Spleen (tissue), 11 donors: ENCODE measurements at regions not wholly inside any gene's neighbourhood (a gene's known extent, or its start where the extent isn't known, plus 50 kb on each side); places are given as distances from the start of the nearest gene placed in this dataset.

Source experiments
- DNase-seq: peaks from one replicate; pipeline ENCODE4 v3.0.0-alpha.2; 2020
- H3K27ac ChIP-seq, 8 donors: fragments of 200-600 bp; sonication (generic) in 7 of 8; 1 replicate in 4 of 8; 2 replicates in 4 of 8; pipeline versions ENCODE4 v1.5.0 to v1.8.0; 2016 to 2021; ENCODE audit warnings: inconsistent platforms in 4 of 8, mild to moderate bottlenecking in 4 of 8, moderate library complexity in 1 of 8
- H3K27me3 ChIP-seq, 7 donors: fragments of 200-600 bp; sonication (generic) in 6 of 7; replicated peaks in 1 of 7; 1 replicate in 4 of 7; 2 replicates in 3 of 7; pipeline versions ENCODE4 v1.5.0 to v1.8.0; 2016 to 2021; ENCODE audit warnings: inconsistent platforms in 3 of 7, mild to moderate bottlenecking in 1 of 7
- H3K36me3 ChIP-seq, 6 donors: fragments of 200-600 bp; sonication (generic) in 5 of 6; 1 replicate in 4 of 6; 2 replicates in 2 of 6; pipeline versions ENCODE4 v1.5.0 to v1.8.0; 2016 to 2021; ENCODE audit warnings: inconsistent platforms in 2 of 6
- H3K4me1 ChIP-seq, 6 donors: fragments of 200-600 bp; sonication (generic) in 5 of 6; 1 replicate in 3 of 6; 2 replicates in 3 of 6; pipeline versions ENCODE4 v1.5.0 to v1.8.0; 2016 to 2021; ENCODE audit warnings: inconsistent platforms in 3 of 6
- H3K4me3 ChIP-seq, 8 donors: fragments of 200-600 bp; sonication (generic) in 7 of 8; 1 replicate in 4 of 8; 2 replicates in 4 of 8; pipeline versions ENCODE4 v1.5.0 to v1.8.0; 2016 to 2021; ENCODE audit warnings: inconsistent platforms in 4 of 8, mild to moderate bottlenecking in 4 of 8, moderate library complexity in 2 of 8
- H3K9me3 ChIP-seq, 8 donors: fragments of 200-600 bp; sonication (generic) in 7 of 8; 1 replicate in 4 of 8; 2 replicates in 4 of 8; pipeline versions ENCODE4 v1.5.0 to v1.8.0; 2016 to 2021; ENCODE audit warnings: inconsistent platforms in 4 of 8
- POLR2A ChIP-seq, 3 donors: fragments of 450-650 bp; IDR thresholded peaks; one replicate each; pipeline ENCODE4 v1.5.1; 2017; ENCODE audit warnings: antibody characterized with exemption in 3 of 3, mild to moderate bottlenecking in 1 of 3
- POLR2AphosphoS5 ChIP-seq, 3 donors: sonication (generic); formaldehyde crosslinking; IDR thresholded peaks; one replicate each; pipeline ENCODE4 v1.5.1; 2017; ENCODE audit warnings: antibody characterized with exemption in 3 of 3
- WGBS, 5 donors: extraction: QIAGEN DNeasy Blood & Tissue Kit in 3 of 5; methylation state at CpG; one replicate each; pipeline versions ENCODE4 v1.1.5 to v1.1.7; 2013 to 2018; 5-methylcytosine and 5-hydroxymethylcytosine counted together
- intact Hi-C: fragments of 100-400 bp; cut with DNase I; formaldehyde crosslinking; loops from one replicate; pipeline ENCODE4 v1.15.0; 2023; ENCODE audit warnings: low total_unique reads
- TF ChIP-seq, protein P1 (sequence below), 11 experiments: fragments of 200-600 bp in 7 of 11; fragments of 450-650 bp in 4 of 11; sonication (generic) in 4 of 11; IDR thresholded peaks in 8 of 11; conservative IDR thresholded peaks in 3 of 11; 1 replicate in 7 of 11; 2 replicates in 4 of 11; pipeline versions ENCODE4 v1.4.0 to v1.8.0; 2016 to 2021; ENCODE audit warnings: antibody characterized with exemption in 11 of 11, inconsistent platforms in 4 of 11, mild to moderate bottlenecking in 1 of 11
- donor health status: healthy with polysubstance abuse.
- donor health status: DM: no; HTN: no; CAD: no; lungs with moderate emphysema.
- donor health status: DM: no; HTN: no; CAD: no.
- donor health status: Bipolar disorder and iron deficiency.
- donor health status: healthy.
- donor health status: DM: no; HTN: no; CAD: no.
- donor health status: DM: yes; HTN: yes; CAD: no.

DNA sequence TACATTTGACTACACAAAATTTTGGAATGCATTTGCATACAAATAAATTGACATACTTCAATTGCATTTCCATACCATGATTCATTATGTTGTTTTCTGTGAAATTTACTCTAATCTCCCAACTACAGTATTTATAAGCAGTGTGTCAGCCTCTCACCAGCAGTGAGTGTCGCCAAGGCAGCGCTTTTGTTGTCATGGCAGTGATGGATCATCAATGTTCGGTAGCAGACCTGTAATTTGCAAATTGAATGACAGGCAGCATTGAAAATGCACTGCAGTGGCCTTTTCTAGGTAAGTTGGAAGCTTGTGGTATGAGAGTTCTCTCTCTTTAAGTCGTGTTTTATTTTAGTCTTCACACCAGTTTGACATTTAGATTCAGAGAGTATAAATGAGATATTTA is 534.1 kb downstream of the PCDH17 start:
- intact Hi-C loops = no loop called here
- Histone ChIP-seq H3K9me3 (no peaks in the 10 kb centered on the region), H3K27me3 (no peaks in the 10 kb centered on the region), H3K4me1 (no peaks in the 10 kb centered on the region), H3K36me3 (no peaks in the 10 kb centered on the region), H3K4me3 (no peak overlapping the region), H3K27ac (no peak overlapping the region)
- TF ChIP-seq, protein P1, sequence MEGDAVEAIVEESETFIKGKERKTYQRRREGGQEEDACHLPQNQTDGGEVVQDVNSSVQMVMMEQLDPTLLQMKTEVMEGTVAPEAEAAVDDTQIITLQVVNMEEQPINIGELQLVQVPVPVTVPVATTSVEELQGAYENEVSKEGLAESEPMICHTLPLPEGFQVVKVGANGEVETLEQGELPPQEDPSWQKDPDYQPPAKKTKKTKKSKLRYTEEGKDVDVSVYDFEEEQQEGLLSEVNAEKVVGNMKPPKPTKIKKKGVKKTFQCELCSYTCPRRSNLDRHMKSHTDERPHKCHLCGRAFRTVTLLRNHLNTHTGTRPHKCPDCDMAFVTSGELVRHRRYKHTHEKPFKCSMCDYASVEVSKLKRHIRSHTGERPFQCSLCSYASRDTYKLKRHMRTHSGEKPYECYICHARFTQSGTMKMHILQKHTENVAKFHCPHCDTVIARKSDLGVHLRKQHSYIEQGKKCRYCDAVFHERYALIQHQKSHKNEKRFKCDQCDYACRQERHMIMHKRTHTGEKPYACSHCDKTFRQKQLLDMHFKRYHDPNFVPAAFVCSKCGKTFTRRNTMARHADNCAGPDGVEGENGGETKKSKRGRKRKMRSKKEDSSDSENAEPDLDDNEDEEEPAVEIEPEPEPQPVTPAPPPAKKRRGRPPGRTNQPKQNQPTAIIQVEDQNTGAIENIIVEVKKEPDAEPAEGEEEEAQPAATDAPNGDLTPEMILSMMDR (IDR thresholded peaks at IDR 0.05 in 8 of 11, conservative IDR thresholded peaks at IDR 0.05 in 3 of 11) = no peak
- TF ChIP-seq POLR2A (IDR thresholded peaks at IDR 0.05) (no peak), POLR2AphosphoS5 (IDR thresholded peaks at IDR 0.05) (no peak)
- 67 to 81% (median 78%) methylated on average over 4 of the region's 4 CpGs for WGBS, 5 donors
- no peak for DNase-seq

DNA sequence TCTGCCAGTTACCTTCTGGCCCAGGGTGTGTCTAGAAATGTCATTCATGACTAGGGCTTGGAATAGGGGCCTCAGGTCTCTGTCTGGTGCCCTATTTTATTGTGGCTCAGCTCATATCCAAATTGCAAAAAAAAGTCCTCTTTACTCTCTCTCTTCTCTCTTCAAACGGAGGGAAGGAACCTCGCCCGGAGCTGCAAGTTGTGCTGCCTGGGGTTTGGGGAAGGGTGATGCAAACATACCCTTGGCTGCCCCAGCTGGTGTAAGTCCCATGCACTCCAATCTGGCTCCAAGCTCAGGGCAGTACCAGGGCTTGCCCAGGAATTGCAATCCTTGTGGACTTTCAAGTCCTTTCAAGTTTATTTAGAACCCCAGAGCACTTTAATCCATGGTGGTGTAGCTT is 549.6 kb downstream of the PCDH17 start:
- intact Hi-C loops = no loop called here
- no peak for TF ChIP-seq POLR2AphosphoS5 (IDR thresholded peaks at IDR 0.05)
- TF ChIP-seq, protein P1 (IDR thresholded peaks at IDR 0.05 in 8 of 11, conservative IDR thresholded peaks at IDR 0.05 in 3 of 11) = no peak
- no peak for TF ChIP-seq POLR2A (IDR thresholded peaks at IDR 0.05)
- H3K27ac ChIP-seq = no peak overlapping the region
- no peaks in the 10 kb centered on the region for H3K36me3 ChIP-seq
- H3K9me3 ChIP-seq = peaks cover 0 to 31% (median 17%) of the 10 kb centered on the region in 8 donors
- no peaks in the 10 kb centered on the region for H3K4me1 ChIP-seq
- DNase-seq = no peak
- WGBS, 5 donors = 88 to 97% (median 92%) methylated on average over 3 of the region's 3 CpGs
- no peak overlapping the region for H3K4me3 ChIP-seq
- no peaks in the 10 kb centered on the region for H3K27me3 ChIP-seq

DNA sequence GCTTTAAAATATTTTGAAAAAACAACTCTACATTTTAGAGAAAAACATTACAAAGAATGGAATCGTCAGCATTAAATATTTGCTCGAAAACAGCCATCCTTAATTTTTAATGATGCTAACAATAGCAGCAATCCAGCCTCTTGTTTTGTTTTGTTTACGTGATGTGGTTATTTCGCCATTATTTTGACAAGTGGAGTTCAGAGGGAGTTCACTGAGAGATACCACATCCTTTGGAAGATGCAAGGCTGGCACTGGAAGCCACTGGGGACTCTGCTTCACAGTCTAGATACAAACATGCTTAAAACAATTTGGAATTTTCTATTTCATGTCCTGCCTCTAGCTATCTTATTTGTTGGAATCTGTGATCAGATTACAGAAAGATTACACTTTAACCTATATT is 556.3 kb downstream of the PCDH17 start:
- Histone ChIP-seq H3K36me3 (no peaks in the 10 kb centered on the region), H3K4me1 (no peaks in the 10 kb centered on the region), H3K27me3 (no peaks in the 10 kb centered on the region), H3K4me3 (no peak overlapping the region), H3K27ac (no peak overlapping the region), H3K9me3 (peaks cover 0 to 13% (median 2%) of the 10 kb centered on the region in 8 donors)
- WGBS, 5 donors = 64 to 84% (median 81%) methylated on average over 4 of the region's 4 CpGs
- DNase-seq = no peak
- intact Hi-C loops = no loop called here
- TF ChIP-seq POLR2AphosphoS5 (IDR thresholded peaks at IDR 0.05) = no peak
- TF ChIP-seq, protein P1 (IDR thresholded peaks at IDR 0.05 in 8 of 11, conservative IDR thresholded peaks at IDR 0.05 in 3 of 11) = no peak
- TF ChIP-seq POLR2A (IDR thresholded peaks at IDR 0.05) = no peak

DNA sequence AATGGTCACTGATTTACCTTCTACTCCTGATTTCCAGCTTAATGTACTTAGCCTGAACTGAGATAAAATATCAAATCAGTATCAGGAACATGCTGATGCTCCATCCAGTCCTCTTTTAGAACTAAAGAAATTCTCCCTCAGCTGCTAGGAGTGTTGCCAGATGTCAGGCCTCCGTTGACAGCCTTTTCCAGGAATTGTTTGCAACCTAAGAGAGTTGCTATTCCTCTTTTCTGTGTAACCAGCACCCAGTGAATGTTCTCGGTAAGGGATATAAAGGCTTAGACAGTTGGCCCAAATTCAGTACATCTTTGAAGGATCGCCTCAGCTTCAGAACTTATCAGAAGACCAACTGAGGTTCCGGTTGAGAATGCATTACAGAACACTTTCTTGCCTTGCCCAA is 559.0 kb downstream of the PCDH17 start:
- Histone ChIP-seq H3K4me1 (no peaks in the 10 kb centered on the region), H3K27ac (no peak overlapping the region), H3K36me3 (no peaks in the 10 kb centered on the region), H3K27me3 (no peaks in the 10 kb centered on the region), H3K4me3 (no peak overlapping the region), H3K9me3 (peaks cover 0 to 13% (median 3%) of the 10 kb centered on the region in 8 donors)
- DNase-seq = no peak
- 18 to 24% (median 22%) methylated on average over 4 of the region's 4 CpGs for WGBS, 5 donors
- intact Hi-C loops = no loop called here
- TF ChIP-seq POLR2A (IDR thresholded peaks at IDR 0.05) = no peak
- TF ChIP-seq, protein P1 (IDR thresholded peaks at IDR 0.05 in 8 of 11, conservative IDR thresholded peaks at IDR 0.05 in 3 of 11) = no peak
